ENCODE measurements at regions not wholly inside any gene's neighbourhood (a gene's known extent, or its start where the extent isn't known, plus 50 kb on each side); places are given as distances from the start of the nearest gene placed in this dataset.

- no peak overlapping the region for H3K9ac ChIP-seq (ENCODE audit: low read length)
- ChIA-PET CTCF (no interaction called here), POLR2A (no interaction called here)
- H3K4me1 ChIP-seq (ENCODE audit: control insufficient read depth in 2 of 2, insufficient read depth in 2 of 2, low read length in 2 of 2): no peaks in the 10 kb centered on the region
- DNase-seq (no peak), ATAC-seq (ENCODE audit: low read depth) (no peak)
- intact Hi-C loops (cut with micrococcal nuclease): no loop called here
- Mint-ChIP-seq H3K27ac (no peak overlapping the region), H3K4me1 (no peaks in the 10 kb centered on the region), H3K27me3 (peaks cover 18% of the 10 kb centered on the region), H3K9me3 (ENCODE audit: insufficient read depth) (no peaks in the 10 kb centered on the region), H3K4me3 (no peak overlapping the region)
- H3K9me3 ChIP-seq (ENCODE audit: control extremely low read depth in 1 of 3, control insufficient read depth in 2 of 3, insufficient read depth in 1 of 3, low read length in 2 of 3): peaks cover 0 to 2% (median 0%) of the 10 kb centered on the region in 3 donors
- H3K79me2 ChIP-seq (ENCODE audit: control insufficient read depth, insufficient read depth, low read length): no peaks in the 10 kb centered on the region
- no peak overlapping the region for H3K4me2 ChIP-seq (replicated peaks; ENCODE audit: low read depth, low read length, poor library complexity, severe bottlenecking)
- no peak overlapping the region for H3K27ac ChIP-seq (ENCODE audit: low read length in 2 of 2)
- no peaks in the 10 kb centered on the region for H4K20me1 ChIP-seq (ENCODE audit: control insufficient read depth, insufficient read depth, low read length, poor library complexity, severe bottlenecking)
- 75% methylated on average over 4 of the region's 6 CpGs for WGBS (ENCODE audit: insufficient coverage)
- H3K27me3 ChIP-seq (replicated peaks in 1 of 4; ENCODE audit: control extremely low read depth in 1 of 4, control insufficient read depth in 3 of 4, insufficient read depth in 4 of 4, low read length in 3 of 4): no peaks in the 10 kb centered on the region
- TF ChIP-seq, protein P1, sequence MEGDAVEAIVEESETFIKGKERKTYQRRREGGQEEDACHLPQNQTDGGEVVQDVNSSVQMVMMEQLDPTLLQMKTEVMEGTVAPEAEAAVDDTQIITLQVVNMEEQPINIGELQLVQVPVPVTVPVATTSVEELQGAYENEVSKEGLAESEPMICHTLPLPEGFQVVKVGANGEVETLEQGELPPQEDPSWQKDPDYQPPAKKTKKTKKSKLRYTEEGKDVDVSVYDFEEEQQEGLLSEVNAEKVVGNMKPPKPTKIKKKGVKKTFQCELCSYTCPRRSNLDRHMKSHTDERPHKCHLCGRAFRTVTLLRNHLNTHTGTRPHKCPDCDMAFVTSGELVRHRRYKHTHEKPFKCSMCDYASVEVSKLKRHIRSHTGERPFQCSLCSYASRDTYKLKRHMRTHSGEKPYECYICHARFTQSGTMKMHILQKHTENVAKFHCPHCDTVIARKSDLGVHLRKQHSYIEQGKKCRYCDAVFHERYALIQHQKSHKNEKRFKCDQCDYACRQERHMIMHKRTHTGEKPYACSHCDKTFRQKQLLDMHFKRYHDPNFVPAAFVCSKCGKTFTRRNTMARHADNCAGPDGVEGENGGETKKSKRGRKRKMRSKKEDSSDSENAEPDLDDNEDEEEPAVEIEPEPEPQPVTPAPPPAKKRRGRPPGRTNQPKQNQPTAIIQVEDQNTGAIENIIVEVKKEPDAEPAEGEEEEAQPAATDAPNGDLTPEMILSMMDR (IDR thresholded peaks at IDR 0.05): no peak
- no peak for TF ChIP-seq EZH2 (IDR thresholded peaks at IDR 0.05; ENCODE audit: borderline replicate concordance, insufficient read depth, low read depth, low read length, poor library complexity, severe bottlenecking)
- H3K4me3 ChIP-seq (ENCODE audit: control extremely low read depth in 1 of 5, extremely low read depth in 1 of 5, insufficient read depth in 1 of 5, low read depth in 2 of 5, low read length in 4 of 5): no peak overlapping the region
- H3K36me3 ChIP-seq (replicated peaks in 1 of 2; ENCODE audit: control extremely low read depth in 1 of 2, control insufficient read depth in 1 of 2, extremely low read depth in 1 of 2, insufficient read depth in 2 of 2, low read length in 1 of 2): no peaks in the 10 kb centered on the region
- H2AFZ ChIP-seq (ENCODE audit: insufficient read depth, low read depth, low read length, poor library complexity, severe bottlenecking): no peak overlapping the region
Observed at GRCh38 chr18:46408334-46408987, 248.6 kb downstream of the LOXHD1 start.

DNA sequence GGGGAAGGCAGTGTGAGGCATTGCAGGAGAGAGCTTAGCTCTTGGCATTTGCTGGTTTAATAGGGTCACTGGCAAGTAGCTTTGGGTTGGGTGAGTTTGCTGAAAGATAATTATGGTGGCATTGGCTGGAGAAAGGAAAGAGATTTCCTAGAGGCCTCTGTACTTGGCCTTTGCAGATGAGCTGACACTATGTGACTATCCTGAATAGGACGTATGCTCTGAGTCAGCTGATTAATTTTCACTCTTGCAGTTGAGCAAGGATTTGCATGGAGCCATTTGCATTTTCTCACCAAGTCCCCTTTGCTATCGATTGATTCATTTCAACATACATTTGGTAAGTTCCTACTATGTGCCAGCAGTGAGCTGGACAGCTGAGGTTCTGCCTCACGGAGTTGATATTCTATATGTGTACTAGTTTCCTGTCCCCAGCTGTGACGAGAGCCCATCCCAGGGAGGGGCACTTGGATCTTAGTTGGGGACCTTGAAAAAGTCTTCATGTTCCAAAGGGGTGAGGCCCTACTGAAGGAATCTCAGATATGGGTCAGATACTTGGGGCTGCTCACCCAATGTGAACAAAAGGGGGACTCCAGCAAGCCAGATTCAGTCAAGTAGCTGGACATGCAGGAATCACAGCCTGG is 245.7 kb downstream of the LOXHD1 start:
- POLR2A ChIA-PET: no interaction called here
- Mint-ChIP-seq H3K9me3 (ENCODE audit: insufficient read depth) (no peaks in the 10 kb centered on the region), H3K27me3 (peaks cover 8% of the 10 kb centered on the region), H3K4me1 (no peaks in the 10 kb centered on the region), H3K27ac (no peak overlapping the region), H3K4me3 (no peak overlapping the region)
- H3K79me2 ChIP-seq (ENCODE audit: control insufficient read depth, insufficient read depth, low read length): no peaks in the 10 kb centered on the region
- no peak for ATAC-seq (ENCODE audit: low read depth)
- H3K36me3 ChIP-seq (replicated peaks in 1 of 2; ENCODE audit: control extremely low read depth in 1 of 2, control insufficient read depth in 1 of 2, extremely low read depth in 1 of 2, insufficient read depth in 2 of 2, low read length in 1 of 2): no peaks in the 10 kb centered on the region
- H2AFZ ChIP-seq (ENCODE audit: insufficient read depth, low read depth, low read length, poor library complexity, severe bottlenecking): no peak overlapping the region
- no peaks in the 10 kb centered on the region for H3K4me1 ChIP-seq (ENCODE audit: control insufficient read depth in 2 of 2, insufficient read depth in 2 of 2, low read length in 2 of 2)
- CTCF ChIA-PET: interaction anchor here (0.6 kb wide), 1 partner anchor 687 kb away, joined by 3 read pairs; no protein-coding TSS in a partner anchor
- H3K27me3 ChIP-seq (replicated peaks in 1 of 4; ENCODE audit: control extremely low read depth in 1 of 4, control insufficient read depth in 3 of 4, insufficient read depth in 4 of 4, low read length in 3 of 4): no peaks in the 10 kb centered on the region
- intact Hi-C loops (cut with micrococcal nuclease): no loop called here
- H3K9me3 ChIP-seq (ENCODE audit: control extremely low read depth in 1 of 3, control insufficient read depth in 2 of 3, insufficient read depth in 1 of 3, low read length in 2 of 3): peaks cover 0 to 2% (median 0%) of the 10 kb centered on the region in 3 donors
- TF ChIP-seq EZH2 (IDR thresholded peaks at IDR 0.05; ENCODE audit: borderline replicate concordance, insufficient read depth, low read depth, low read length, poor library complexity, severe bottlenecking): no peak
- TF ChIP-seq, protein P1 (IDR thresholded peaks at IDR 0.05): no peak
- H3K4me2 ChIP-seq (replicated peaks; ENCODE audit: low read depth, low read length, poor library complexity, severe bottlenecking): no peak overlapping the region
- no peak overlapping the region for H3K4me3 ChIP-seq (ENCODE audit: control extremely low read depth in 1 of 5, extremely low read depth in 1 of 5, insufficient read depth in 1 of 5, low read depth in 2 of 5, low read length in 4 of 5)
- no peak for DNase-seq
- no peak overlapping the region for H3K9ac ChIP-seq (ENCODE audit: low read length)
- H3K27ac ChIP-seq (ENCODE audit: low read length in 2 of 2): no peak overlapping the region
- 76% methylated on average over 3 of the region's 4 CpGs for WGBS (ENCODE audit: insufficient coverage)
- no peaks in the 10 kb centered on the region for H4K20me1 ChIP-seq (ENCODE audit: control insufficient read depth, insufficient read depth, low read length, poor library complexity, severe bottlenecking)

Data from B cell (primary cell).